NCI-H2081 treated with DMSO at 0.1 percent for 48 hours (cell line): ENCODE measurements at regions not wholly inside any gene's neighbourhood (a gene's known extent, or its start where the extent isn't known, plus 50 kb on each side); places are given as distances from the start of the nearest gene placed in this dataset.

Source experiments
- DNase-seq: peaks from one replicate; lab custom pipeline; 2025; lab: John Stamatoyannopoulos, UW

DNA sequence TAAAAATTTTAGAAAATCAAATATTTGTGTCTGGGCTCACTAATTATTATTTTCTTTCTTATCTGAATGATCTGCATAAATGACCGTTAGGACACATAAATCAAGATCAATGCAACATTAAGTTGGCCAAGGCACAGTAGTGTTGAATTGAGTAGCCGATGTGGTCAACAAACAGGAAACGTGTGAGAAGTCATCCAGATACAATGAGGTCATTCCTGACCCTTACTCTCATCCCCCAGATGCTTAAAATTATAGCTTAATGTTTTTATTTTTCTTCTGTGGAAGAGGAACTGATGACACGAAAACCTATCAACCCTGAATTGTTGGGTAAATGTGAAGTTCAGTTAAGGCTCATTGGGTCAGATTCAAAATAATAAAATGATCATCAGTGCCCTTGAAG is 222.9 kb downstream of the RFC3 start:
- DNase-seq = no peak

- DNase-seq = no peak
Measured at GRCh38 chr13:34044041-34044440, 226.1 kb downstream of the RFC3 start.

DNA sequence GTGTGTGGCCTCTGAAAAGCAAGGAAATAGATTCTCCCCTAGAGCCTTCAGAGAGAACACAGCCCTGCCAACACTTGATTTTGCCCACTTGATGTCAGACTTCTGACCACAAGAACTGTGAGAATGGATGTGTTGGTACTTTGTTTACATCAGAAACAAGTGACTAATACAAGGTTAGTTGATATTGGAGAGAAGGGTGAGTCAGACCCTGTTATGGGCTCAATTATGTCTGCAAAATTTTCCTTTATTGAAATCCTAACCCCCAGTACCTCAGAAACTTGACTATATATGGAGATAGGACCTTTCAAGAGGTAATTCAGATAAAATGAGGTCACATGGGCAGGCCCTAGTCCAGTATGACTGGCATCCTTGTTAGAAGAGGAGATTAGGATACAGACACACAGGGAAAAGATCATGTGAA is 226.7 kb downstream of the RFC3 start:
- DNase-seq = no peak

DNA sequence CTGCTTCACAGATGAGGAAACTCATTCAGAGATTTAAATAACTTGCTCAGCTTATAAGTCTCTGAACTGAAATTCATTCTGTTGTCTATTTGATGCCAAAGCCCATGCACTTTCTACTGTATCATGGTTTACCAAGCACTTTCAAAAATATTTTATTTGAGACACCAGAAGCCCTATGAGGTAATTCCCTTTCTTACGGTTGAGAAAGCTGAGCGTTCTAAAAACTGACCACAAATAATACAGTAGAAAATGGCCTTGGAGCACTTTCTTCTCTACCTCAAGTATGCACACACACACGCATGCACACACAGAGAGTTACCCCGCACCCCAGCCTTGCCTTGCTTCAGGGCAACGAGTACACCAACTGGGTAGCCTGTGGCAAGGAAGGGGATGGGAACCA is 228.5 kb downstream of the RFC3 start:
- DNase-seq = no peak

- DNase-seq = no peak
Measured at GRCh38 chr13:34048652-34049051, 230.7 kb downstream of the RFC3 start.

GRCh38 chr13:34056733-34057258 is 238.8 kb downstream of the RFC3 start:
- no peak for DNase-seq

- no peak for DNase-seq
Measured at GRCh38 chr13:34064456-34065205, 246.7 kb downstream of the RFC3 start.

DNA sequence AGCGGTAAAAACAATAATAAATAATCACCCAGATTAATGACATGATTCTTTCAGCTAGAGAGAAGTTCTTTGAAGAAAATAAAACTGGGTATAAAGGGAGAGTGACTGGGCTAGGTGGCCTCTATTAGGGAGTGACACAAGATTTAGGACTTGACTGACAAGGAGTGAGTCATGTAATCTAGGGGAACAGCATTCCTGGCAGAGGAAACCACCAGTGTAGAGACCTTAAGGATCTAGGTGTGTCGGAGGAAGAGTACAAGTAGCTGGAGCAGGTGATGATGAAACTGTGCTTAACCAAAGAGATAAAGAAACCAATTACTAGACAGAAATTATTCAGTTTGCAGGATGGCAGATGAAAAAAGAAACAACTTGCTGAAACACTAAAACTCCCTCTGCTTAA is 248.0 kb downstream of the RFC3 start:
- no peak for DNase-seq

DNA sequence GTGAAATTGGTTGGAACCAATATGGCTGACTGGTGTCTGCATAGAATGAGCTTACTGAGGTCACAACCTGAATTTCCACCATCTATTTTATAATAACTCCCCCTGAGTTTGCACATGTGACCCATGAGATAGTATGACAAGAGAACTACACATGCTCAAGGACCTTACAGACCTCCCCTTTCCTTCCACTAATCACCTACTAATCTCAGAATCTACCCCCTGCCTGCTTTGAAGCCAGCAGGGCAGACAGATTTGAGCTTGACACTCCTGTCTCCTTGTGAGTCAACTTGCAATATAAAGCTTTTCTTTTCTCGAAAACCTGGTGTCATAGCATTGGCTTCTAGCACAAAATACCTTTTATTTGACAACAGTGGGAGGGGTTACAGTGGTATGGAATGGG is 248.4 kb downstream of the RFC3 start:
- no peak for DNase-seq

- DNase-seq = no peak
Measured at GRCh38 chr13:34070006-34070405, 252.1 kb downstream of the RFC3 start.

DNA sequence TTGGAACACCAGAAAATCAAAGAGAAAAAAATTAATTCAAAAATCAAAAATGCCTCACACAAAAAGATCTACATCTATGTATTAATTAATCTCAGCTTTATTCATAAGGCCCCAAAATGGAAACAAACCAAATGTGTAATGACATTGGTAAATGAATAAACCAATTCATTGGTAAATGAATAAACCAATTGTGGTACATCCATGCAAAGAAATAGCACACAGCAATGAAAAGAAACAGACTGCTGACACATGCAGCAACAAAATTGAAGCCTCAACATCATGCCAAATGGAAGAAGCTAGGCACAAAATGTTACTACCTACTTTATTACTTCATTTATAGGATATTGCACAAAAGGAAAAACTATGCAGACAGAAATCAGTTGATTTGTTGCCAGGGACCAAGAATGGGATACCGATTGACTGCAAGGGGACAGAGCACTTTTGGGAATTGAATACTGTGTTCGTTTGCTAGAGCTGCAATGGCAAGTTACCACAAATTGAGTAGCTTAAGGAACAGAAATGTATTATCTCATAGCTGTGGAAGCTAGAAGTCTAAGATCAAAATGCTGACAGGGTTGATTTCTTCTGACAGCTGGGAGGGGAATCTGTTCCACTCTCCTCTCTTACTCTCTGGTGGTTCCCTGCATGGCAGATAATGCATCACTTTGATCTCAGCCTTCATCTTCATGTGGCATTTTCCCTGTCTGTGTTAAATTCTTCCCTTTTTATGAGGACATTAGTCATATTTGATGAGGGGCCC is 252.8 kb downstream of the RFC3 start:
- no peak for DNase-seq

DNA sequence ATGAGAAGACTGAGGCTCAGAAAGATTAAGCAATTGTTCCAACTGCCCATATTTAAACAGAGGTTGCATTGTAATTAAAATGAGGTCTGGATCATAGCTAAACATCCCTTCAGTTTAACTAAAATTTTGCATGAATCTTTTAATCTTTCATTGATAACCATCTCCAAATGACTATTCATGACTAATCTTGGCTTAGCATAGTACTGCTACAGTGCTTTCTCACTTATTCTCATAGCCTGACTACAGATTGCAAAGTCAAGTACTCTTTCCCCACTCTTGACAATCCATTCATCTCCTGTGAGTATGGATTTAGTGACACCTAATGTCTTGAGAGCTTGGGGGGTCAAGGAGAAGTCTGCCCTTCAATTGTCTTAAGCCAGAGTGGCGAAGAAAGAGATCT is 258.4 kb downstream of the RFC3 start:
- DNase-seq = no peak

- DNase-seq = peak; percentile 30
Measured at GRCh38 chr13:34076943-34077703, 259.2 kb downstream of the RFC3 start.

DNA sequence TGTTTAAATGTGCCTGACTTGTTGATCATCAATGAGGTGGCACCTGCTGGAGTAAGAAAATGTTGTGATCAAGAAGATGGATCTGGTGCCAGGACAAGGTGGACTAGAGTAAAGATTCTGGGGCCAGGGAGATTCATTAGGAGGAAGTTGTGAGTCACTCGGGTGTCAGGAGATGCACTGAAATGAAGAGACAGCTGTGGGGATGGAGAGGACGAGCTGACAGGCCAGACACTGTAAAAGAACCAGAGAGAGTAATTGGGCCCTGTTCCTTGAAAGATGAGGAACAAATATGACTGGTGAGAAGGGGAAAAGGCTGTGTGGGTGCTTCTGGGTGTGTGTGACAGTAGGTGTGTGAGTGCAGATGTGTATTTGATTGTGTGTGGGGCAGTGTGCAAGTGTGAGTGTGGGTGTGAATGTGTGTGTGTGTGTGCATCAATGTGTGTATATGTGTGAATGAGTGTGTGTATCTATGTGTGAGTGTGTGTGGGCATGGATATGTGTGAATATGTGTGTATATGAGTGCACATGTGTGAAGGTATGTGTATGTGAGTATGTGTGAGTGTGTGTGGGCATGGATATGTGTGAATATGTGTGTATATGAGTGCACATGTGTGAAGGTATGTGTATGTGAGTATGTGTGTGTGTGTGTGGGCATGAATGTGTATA is 260.5 kb downstream of the RFC3 start:
- no peak for DNase-seq

- no peak for DNase-seq
Measured at GRCh38 chr13:34085204-34085603, 267.3 kb downstream of the RFC3 start.

DNA sequence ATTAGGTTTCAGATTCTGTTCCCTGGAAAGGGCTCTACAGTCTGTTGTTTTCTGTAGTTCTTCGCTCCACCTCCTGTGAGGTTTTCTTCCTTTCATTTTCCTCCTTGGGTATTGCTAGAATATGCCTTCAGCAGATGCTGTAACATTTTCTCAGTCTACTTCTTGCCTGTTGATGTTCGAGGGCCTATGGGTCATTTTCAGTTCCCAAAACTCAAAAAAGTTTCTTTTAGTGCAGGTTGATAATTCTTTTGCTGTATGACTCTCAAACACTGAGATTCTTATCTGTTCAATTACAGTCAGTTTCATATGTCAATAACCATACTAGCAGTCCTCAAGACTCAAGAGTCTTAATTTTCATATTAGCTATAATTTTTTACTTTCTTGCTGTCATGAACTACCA is 268.3 kb downstream of the RFC3 start:
- no peak for DNase-seq

- DNase-seq = no peak
Measured at GRCh38 chr13:34087791-34088190, 269.8 kb downstream of the RFC3 start.

DNA sequence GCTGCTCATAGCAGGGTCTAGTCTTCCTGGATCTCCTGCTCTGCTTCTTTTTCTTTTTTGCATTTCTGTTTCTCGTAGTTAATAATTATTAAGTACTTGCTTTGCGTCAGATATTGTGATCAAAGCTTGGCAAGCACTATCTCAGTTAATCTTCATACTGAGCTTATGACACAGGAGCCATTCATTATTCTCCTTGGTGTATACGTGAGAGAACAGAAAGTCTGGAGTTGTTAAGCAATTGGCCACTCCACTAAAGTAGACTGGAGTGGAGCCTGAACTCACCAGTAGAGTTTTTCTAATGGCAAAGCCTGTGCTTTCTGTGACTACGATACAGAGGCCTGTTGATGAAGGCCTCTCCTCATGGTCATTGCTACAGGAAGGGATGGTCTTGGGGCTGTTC is 285.9 kb downstream of the RFC3 start:
- no peak for DNase-seq

- no peak for DNase-seq
Measured at GRCh38 chr13:34104853-34105252, 286.9 kb downstream of the RFC3 start.

DNA sequence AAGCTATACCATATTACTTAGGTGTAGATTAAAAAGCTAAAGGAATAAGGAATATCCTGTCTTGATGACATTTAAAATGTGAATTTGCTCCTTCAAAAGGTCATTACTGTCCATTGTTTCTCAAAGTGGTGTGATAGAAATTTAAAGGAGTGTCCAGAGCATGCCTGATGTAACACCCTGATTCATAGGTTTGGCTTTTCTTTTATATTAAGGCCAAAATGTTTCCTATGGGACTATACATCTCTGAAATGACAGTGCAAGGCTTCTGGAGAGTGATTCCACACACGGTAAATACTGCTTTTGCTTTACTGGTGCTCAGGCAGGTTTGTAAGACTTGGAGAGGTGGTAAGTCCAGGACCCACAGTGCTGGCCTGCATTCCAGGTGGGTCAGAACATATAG is 289.9 kb downstream of the RFC3 start:
- DNase-seq = no peak

DNA sequence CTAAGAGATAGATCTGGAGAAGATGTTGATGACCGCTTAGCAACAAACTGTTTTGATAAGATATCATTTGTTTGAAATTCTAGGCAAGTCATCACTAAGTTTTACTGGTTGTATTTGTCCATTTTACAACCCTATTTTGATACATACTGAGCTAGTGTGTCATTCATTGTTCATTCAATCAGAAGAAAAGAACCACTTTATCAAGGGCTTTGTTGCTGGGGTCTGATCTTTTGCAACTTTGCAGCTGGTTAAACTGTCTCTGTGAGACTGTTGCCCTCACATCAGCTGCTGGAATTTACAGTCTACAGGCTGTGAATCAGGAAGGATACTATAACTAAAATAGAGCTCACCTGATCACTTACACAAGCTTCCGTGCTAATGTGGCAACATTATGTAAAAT is 290.5 kb downstream of the RFC3 start:
- DNase-seq = no peak

DNA sequence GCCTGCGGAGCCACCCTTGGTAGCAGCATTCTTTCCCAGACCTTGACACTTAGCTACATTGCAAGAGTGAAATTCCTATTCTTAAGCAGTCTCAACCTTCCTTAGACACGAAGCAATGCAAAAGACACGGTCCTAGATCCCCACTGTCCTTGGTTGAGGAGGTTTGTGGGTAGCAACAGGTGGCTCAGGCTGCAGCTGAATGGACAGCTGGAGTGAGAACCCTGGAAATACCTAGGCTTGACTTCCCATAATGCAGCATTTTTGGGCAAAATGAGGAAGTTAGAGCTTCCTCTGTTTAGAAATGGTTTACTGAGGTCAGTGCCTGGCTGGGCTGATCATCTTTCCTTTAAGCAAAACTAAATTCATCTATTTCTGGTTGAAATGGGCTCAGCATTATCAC is 296.6 kb downstream of the RFC3 start:
- DNase-seq = no peak
